Naive thymus-derived CD8-positive, alpha-beta T cell (primary cell): ENCODE measurements at regions not wholly inside any gene's neighbourhood (a gene's known extent, or its start where the extent isn't known, plus 50 kb on each side); places are given as distances from the start of the nearest gene placed in this dataset.

Source experiments
- ATAC-seq, 2 donors: fragments of 150-1000 bp; cut with Tn5 transposase in 1 of 2; sonication (Bioruptor Pico), chemical (Tn5 transposase) in 1 of 2; 1 replicate in 1 of 2; 2 replicates in 1 of 2; pipeline ENCODE4 v1.10.0; 2021; ENCODE audit warnings: mild to moderate bottlenecking in 2 of 2, moderate library complexity in 2 of 2
- POLR2A ChIA-PET: fragments of 350-600 bp; sonication (Branson Sonifier 250); formaldehyde crosslinking; loops from one replicate; lab custom pipeline; 2021; ENCODE audit warnings: antibody characterized with exemption; lab: Charles Lee
- DNase-seq, 10 donors: peaks; one replicate each; pipeline versions ENCODE4 v3.0.0 to v3.0.0-alpha.2; 2020 to 2022
- H3K27ac Mint-ChIP-seq, 10 donors: one replicate each; pipeline ENCODE4 v1.8.0; 2020 to 2022; ENCODE audit warnings: mild to moderate bottlenecking in 10 of 10, mixed read lengths in 10 of 10, moderate library complexity in 4 of 10, inconsistent platforms in 1 of 10
- H3K27me3 Mint-ChIP-seq, 5 donors: one replicate each; pipeline ENCODE4 v1.8.0; 2021 to 2022; ENCODE audit warnings: mixed read lengths in 5 of 5
- H3K36me3 Mint-ChIP-seq, 3 donors: one replicate each; pipeline ENCODE4 v1.8.0; 2020 to 2022; ENCODE audit warnings: mixed read lengths in 3 of 3, mild to moderate bottlenecking in 2 of 3, inconsistent platforms in 1 of 3
- H3K4me1 Mint-ChIP-seq, 4 donors: one replicate each; pipeline ENCODE4 v1.8.0; 2021 to 2022; ENCODE audit warnings: mixed read lengths in 4 of 4
- H3K4me3 Mint-ChIP-seq, 10 donors: one replicate each; pipeline ENCODE4 v1.8.0; 2020 to 2022; ENCODE audit warnings: mild to moderate bottlenecking in 10 of 10, mixed read lengths in 10 of 10, moderate library complexity in 6 of 10, inconsistent platforms in 1 of 10
- H3K9me3 Mint-ChIP-seq, 9 donors: one replicate each; pipeline ENCODE4 v1.8.0; 2020 to 2022; ENCODE audit warnings: mixed read lengths in 9 of 9, mild to moderate bottlenecking in 3 of 9, inconsistent platforms in 1 of 9, moderate library complexity in 1 of 9

GRCh38 chr1:103267266-103267665, 158.9 kb upstream of the COL11A1 start:
- H3K9me3 Mint-ChIP-seq: peaks cover 0 to 22% (median 7%) of the 10 kb centered on the region in 9 donors
- H3K4me1 Mint-ChIP-seq: no peaks in the 10 kb centered on the region
- no peak for ATAC-seq
- no peak overlapping the region for H3K4me3 Mint-ChIP-seq
- no peak for DNase-seq
- POLR2A ChIA-PET: no interaction called here
- no peak overlapping the region for H3K27ac Mint-ChIP-seq
- H3K27me3 Mint-ChIP-seq: no peaks in the 10 kb centered on the region
- no peaks in the 10 kb centered on the region for H3K36me3 Mint-ChIP-seq

DNA sequence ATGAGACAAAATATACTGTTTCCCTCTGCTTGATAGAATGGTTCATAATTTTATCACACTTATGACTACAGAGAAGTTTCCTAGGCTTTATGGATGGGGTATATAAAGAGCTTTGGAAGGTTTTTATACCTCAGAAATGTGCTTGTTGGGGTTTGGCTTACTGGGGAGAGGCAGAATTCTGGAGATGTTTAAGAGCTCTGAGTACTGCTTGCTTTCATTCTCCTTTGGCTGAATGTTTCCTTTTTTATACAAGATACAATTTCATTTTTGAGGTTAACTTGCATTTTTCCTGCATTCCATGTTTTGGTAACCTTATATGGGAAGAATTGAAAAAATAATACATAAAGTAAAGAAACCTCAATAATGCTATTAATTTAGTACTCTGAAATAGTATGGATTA, 157.7 kb upstream of the COL11A1 start:
- POLR2A ChIA-PET: no interaction called here
- no peak for ATAC-seq
- no peak overlapping the region for H3K27ac Mint-ChIP-seq

GRCh38 chr1:103265551-103265950, 157.2 kb upstream of the COL11A1 start:
- H3K9me3 Mint-ChIP-seq: peaks cover 0 to 11% (median 2%) of the 10 kb centered on the region in 9 donors
- no peak overlapping the region for H3K27ac Mint-ChIP-seq
- no peaks in the 10 kb centered on the region for H3K4me1 Mint-ChIP-seq
- H3K4me3 Mint-ChIP-seq: no peak overlapping the region
- no peaks in the 10 kb centered on the region for H3K36me3 Mint-ChIP-seq
- DNase-seq: no peak
- POLR2A ChIA-PET: no interaction called here
- ATAC-seq: no peak
- no peaks in the 10 kb centered on the region for H3K27me3 Mint-ChIP-seq

More for the DNA sequence above, 157.7 kb upstream of the COL11A1 start:
- H3K36me3 Mint-ChIP-seq: no peaks in the 10 kb centered on the region
- H3K27me3 Mint-ChIP-seq: no peaks in the 10 kb centered on the region
- H3K4me1 Mint-ChIP-seq: no peaks in the 10 kb centered on the region
- peaks cover 0 to 15% (median 6%) of the 10 kb centered on the region in 9 donors for H3K9me3 Mint-ChIP-seq
- no peak overlapping the region for H3K4me3 Mint-ChIP-seq
- no peak for DNase-seq

GRCh38 chr1:103259982-103260381, 151.7 kb upstream of the COL11A1 start:
- Mint-ChIP-seq H3K27me3 (peaks cover 0 to 3% (median 0%) of the 10 kb centered on the region in 5 donors), H3K4me1 (peaks cover 0 to 1% (median 0%) of the 10 kb centered on the region in 4 donors), H3K4me3 (no peak overlapping the region), H3K27ac (no peak overlapping the region), H3K36me3 (no peaks in the 10 kb centered on the region), H3K9me3 (peaks cover 0 to 3% (median 0%) of the 10 kb centered on the region in 9 donors)
- POLR2A ChIA-PET: no interaction called here
- ATAC-seq (no peak), DNase-seq (no peak)

DNA sequence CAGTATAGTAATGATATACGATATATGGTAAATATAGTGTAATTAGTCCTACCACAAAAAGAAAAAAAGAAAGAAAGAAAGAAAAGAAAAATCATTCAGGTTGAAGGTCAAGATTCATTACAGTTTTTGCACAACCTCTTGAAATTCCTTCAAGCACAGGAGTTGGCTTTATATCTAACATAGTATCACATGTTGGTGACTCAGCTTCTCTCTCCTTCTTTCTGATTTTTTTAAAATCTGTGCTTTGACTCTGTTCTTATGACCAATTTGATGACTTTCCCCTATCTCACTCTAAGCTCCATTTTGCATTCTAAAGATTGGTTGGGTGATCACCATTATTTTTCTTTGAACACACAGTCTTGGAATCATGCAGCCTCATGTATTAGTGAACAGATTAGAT, 148.2 kb upstream of the COL11A1 start:
- no peak overlapping the region for H3K4me3 Mint-ChIP-seq
- peaks cover 0 to 1% (median 0%) of the 10 kb centered on the region in 4 donors for H3K4me1 Mint-ChIP-seq
- H3K9me3 Mint-ChIP-seq: no peaks in the 10 kb centered on the region
- DNase-seq (no peak), ATAC-seq (no peak)
- H3K36me3 Mint-ChIP-seq: no peaks in the 10 kb centered on the region
- POLR2A ChIA-PET: no interaction called here
- no peak overlapping the region for H3K27ac Mint-ChIP-seq
- peaks cover 0 to 3% (median 0%) of the 10 kb centered on the region in 5 donors for H3K27me3 Mint-ChIP-seq

- POLR2A ChIA-PET: no interaction called here
- no peak overlapping the region for H3K27ac Mint-ChIP-seq
- no peak overlapping the region for H3K4me3 Mint-ChIP-seq
- H3K9me3 Mint-ChIP-seq: no peaks in the 10 kb centered on the region
- ATAC-seq (no peak), DNase-seq (no peak)
- no peaks in the 10 kb centered on the region for H3K36me3 Mint-ChIP-seq
- H3K4me1 Mint-ChIP-seq: peaks cover 0 to 1% (median 0%) of the 10 kb centered on the region in 4 donors
- peaks cover 0 to 10% (median 0%) of the 10 kb centered on the region in 5 donors for H3K27me3 Mint-ChIP-seq
Measured at GRCh38 chr1:103254691-103255090, 146.4 kb upstream of the COL11A1 start.

- H3K27ac Mint-ChIP-seq: no peak overlapping the region
- H3K4me1 Mint-ChIP-seq: no peaks in the 10 kb centered on the region
Measured at GRCh38 chr1:103250441-103250861, 142.1 kb upstream of the COL11A1 start.

DNA sequence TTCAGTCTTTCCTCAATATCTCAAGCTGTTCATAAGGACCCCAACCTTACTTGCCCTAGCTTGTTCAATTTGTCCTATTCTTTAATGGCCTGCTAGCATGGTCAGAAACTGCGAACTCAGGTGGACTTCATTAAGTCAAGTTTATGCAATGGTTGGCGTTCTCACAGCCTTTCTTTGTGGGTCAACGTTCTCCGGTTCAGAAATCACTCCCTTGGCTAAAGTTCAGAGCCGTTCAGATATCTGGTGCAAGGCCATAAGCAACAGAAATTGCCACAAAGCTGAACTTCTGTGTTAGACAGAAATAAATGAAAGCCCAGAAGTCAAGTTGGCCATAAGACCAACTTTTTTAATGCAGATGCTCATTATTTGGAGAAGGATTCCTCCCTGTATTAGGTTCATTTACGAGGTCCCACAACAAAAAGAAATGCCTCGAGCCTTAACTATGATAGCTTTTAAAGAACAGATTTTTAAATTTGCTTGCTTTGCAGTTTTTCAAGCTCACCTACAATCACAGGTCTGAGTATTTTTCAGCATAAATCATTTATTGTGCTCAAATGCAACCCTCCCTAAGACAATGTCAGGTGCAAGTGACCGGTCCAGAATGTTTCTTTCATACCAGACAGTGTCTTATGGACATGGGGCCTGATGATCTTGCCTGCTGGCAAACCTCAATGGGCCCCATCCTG, 140.2 kb upstream of the COL11A1 start:
- H3K9me3 Mint-ChIP-seq: no peaks in the 10 kb centered on the region
- peaks cover 0 to 7% (median 0%) of the 10 kb centered on the region in 5 donors for H3K27me3 Mint-ChIP-seq
- no peaks in the 10 kb centered on the region for H3K36me3 Mint-ChIP-seq
- H3K27ac Mint-ChIP-seq: no peak overlapping the region
- POLR2A ChIA-PET: interaction anchor here (0.6 kb wide), 1 partner anchor 614 kb away, joined by 3 read pairs; no protein-coding TSS in a partner anchor
- ATAC-seq (no peak), DNase-seq (no peak)
- no peaks in the 10 kb centered on the region for H3K4me1 Mint-ChIP-seq
- H3K4me3 Mint-ChIP-seq: no peak overlapping the region

More at GRCh38 chr1:103250441-103250861, 142.1 kb upstream of the COL11A1 start:
- POLR2A ChIA-PET: no interaction called here
- ATAC-seq (no peak), DNase-seq (no peak)
- Mint-ChIP-seq H3K9me3 (no peaks in the 10 kb centered on the region), H3K36me3 (no peaks in the 10 kb centered on the region), H3K27me3 (peaks cover 0 to 7% (median 0%) of the 10 kb centered on the region in 5 donors), H3K4me3 (no peak overlapping the region)

- no peak for DNase-seq
- ATAC-seq: no peak
- POLR2A ChIA-PET: interaction anchor here (0.6 kb wide), 1 partner anchor 615 kb away, joined by 3 read pairs; no protein-coding TSS in a partner anchor
Measured at GRCh38 chr1:103247517-103247916, 139.2 kb upstream of the COL11A1 start.

GRCh38 chr1:103243481-103243880, 135.2 kb upstream of the COL11A1 start:
- POLR2A ChIA-PET: no interaction called here
- ATAC-seq (no peak), DNase-seq (no peak)
- Mint-ChIP-seq H3K4me1 (no peaks in the 10 kb centered on the region), H3K9me3 (peaks cover 0 to 2% (median 0%) of the 10 kb centered on the region in 9 donors), H3K27me3 (no peaks in the 10 kb centered on the region), H3K4me3 (no peak overlapping the region), H3K27ac (no peak overlapping the region), H3K36me3 (no peaks in the 10 kb centered on the region)

More at GRCh38 chr1:103247517-103247916, 139.2 kb upstream of the COL11A1 start:
- no peaks in the 10 kb centered on the region for H3K9me3 Mint-ChIP-seq
- H3K4me3 Mint-ChIP-seq: no peak overlapping the region
- H3K27me3 Mint-ChIP-seq: peaks cover 0 to 7% (median 0%) of the 10 kb centered on the region in 5 donors
- H3K27ac Mint-ChIP-seq: no peak overlapping the region
- no peaks in the 10 kb centered on the region for H3K4me1 Mint-ChIP-seq
- H3K36me3 Mint-ChIP-seq: no peaks in the 10 kb centered on the region

DNA sequence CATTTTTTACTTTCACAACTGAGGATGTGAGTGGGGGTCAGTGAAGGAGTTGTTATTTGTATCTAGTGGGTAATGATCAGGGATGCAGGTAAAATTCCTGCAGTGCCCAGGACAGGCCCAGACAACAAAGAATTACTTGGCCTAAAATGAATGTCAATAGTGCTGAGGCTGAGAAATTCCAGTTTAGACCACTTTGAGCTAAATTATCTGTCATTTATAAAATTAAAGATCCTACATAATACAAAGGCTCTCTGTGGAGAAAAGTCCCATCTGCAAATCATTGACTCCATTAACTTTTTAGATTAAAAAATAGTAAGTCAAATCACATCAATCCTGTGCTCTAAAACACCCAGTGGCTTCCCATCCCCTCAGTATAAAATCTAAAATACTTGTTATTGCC, 130.7 kb upstream of the COL11A1 start:
- no peaks in the 10 kb centered on the region for H3K4me1 Mint-ChIP-seq
- no peak for ATAC-seq
- H3K4me3 Mint-ChIP-seq: no peak overlapping the region
- H3K27me3 Mint-ChIP-seq: no peaks in the 10 kb centered on the region
- no peaks in the 10 kb centered on the region for H3K36me3 Mint-ChIP-seq
- DNase-seq: no peak
- POLR2A ChIA-PET: no interaction called here
- peaks cover 0 to 10% (median 3%) of the 10 kb centered on the region in 9 donors for H3K9me3 Mint-ChIP-seq
- H3K27ac Mint-ChIP-seq: no peak overlapping the region

DNA sequence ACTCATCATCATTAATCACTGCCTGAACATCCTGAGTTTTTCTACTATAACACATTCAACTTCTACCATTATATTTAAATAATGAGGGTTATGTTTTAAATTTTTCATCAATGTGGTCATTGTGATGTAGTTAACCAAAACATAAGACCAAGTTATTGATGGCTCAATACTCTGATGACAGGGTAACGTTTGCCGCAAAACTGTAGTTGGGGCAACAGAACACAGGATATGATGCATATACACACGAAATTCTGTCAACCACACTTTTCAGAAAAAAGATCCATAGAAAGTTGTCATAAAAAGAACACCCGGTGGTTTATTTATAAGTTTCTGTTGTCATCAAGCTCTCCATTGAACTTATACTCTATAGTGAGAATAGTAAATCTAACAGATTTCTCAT, 121.7 kb upstream of the COL11A1 start:
- peaks cover 0 to 12% (median 0%) of the 10 kb centered on the region in 9 donors for H3K9me3 Mint-ChIP-seq
- ATAC-seq: no peak

DNA sequence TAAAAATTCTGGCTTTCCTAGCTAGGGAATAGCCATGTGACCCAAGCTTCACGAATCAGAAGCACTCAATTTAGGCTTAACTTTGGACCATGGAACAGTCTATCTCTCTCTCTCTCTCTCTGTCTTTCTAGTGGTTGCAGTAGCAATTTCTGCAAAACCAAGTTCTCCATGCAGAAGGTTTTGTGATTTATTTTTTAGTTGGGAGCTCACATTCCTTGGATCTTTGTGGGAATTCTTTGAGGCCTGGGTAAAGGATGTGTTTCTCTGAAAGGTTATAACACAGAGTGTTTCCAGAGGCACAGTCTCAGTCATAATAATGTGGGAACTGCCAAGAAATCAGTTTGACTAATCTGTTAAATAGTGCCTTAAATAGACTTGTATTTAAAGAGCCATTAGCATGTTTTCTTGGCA, 112.3 kb upstream of the COL11A1 start:
- Mint-ChIP-seq H3K4me1 (no peaks in the 10 kb centered on the region), H3K27ac (no peak overlapping the region), H3K4me3 (no peak overlapping the region), H3K9me3 (peaks cover 0 to 6% (median 0%) of the 10 kb centered on the region in 9 donors), H3K27me3 (no peaks in the 10 kb centered on the region), H3K36me3 (no peaks in the 10 kb centered on the region)
- DNase-seq (no peak), ATAC-seq (no peak)
- POLR2A ChIA-PET: no interaction called here

More for the DNA sequence above, 121.7 kb upstream of the COL11A1 start:
- no peaks in the 10 kb centered on the region for H3K27me3 Mint-ChIP-seq
- POLR2A ChIA-PET: no interaction called here
- no peaks in the 10 kb centered on the region for H3K4me1 Mint-ChIP-seq
- H3K4me3 Mint-ChIP-seq: no peak overlapping the region
- no peak overlapping the region for H3K27ac Mint-ChIP-seq
- no peaks in the 10 kb centered on the region for H3K36me3 Mint-ChIP-seq
- DNase-seq: no peak
